HG03025 (cell line): ENCODE measurements at regions not wholly inside any gene's neighbourhood (a gene's known extent, or its start where the extent isn't known, plus 50 kb on each side); places are given as distances from the start of the nearest gene placed in this dataset.

Experiments used
- ATAC-seq: cut with Tn5 transposase; IDR thresholded peaks from one replicate; pipeline ENCODE4 v1.9.1; 2021; ENCODE audit warnings: mild to moderate bottlenecking, moderate library complexity; ENCODE audit not compliant: unreplicated experiment, low FRiP score

- ATAC-seq, result no peak
These were observed 201.4 kb upstream of the ID4 start for GRCh38 chr6:19635728-19636127.

GRCh38 chr6:19637010-19637409 lies 200.2 kb upstream of the ID4 start:
- ATAC-seq, result no peak

GRCh38 chr6:19638931-19639330 lies 198.2 kb upstream of the ID4 start:
- ATAC-seq, result no peak

- ATAC-seq, result no peak
These were observed 193.9 kb upstream of the ID4 start for GRCh38 chr6:19643287-19643686.

- no peak for ATAC-seq
These were observed 193.5 kb upstream of the ID4 start for GRCh38 chr6:19643713-19644112.

GRCh38 chr6:19655744-19656143 lies 181.4 kb upstream of the ID4 start:
- no peak for ATAC-seq

- no peak for ATAC-seq
These were observed 176.9 kb upstream of the ID4 start for GRCh38 chr6:19660123-19660910.

- no peak for ATAC-seq
These were observed 174.3 kb upstream of the ID4 start for GRCh38 chr6:19662911-19663310.

- ATAC-seq, result no peak
These were observed 173.7 kb upstream of the ID4 start for GRCh38 chr6:19663479-19663878.

- ATAC-seq, result no peak
These were observed 173.1 kb upstream of the ID4 start for GRCh38 chr6:19664050-19664449.

GRCh38 chr6:19664878-19665612 lies 172.1 kb upstream of the ID4 start:
- ATAC-seq, result no peak

- no peak for ATAC-seq
These were observed 171.6 kb upstream of the ID4 start for GRCh38 chr6:19665613-19665909.

- no peak for ATAC-seq
These were observed 168.5 kb upstream of the ID4 start for GRCh38 chr6:19668710-19669109.

GRCh38 chr6:19669206-19669605 lies 168.0 kb upstream of the ID4 start:
- ATAC-seq, result no peak

GRCh38 chr6:19682859-19683258 lies 154.3 kb upstream of the ID4 start:
- ATAC-seq, result no peak

- no peak for ATAC-seq
These were observed 146.7 kb upstream of the ID4 start for GRCh38 chr6:19690325-19691075.

- ATAC-seq, result no peak
These were observed 145.6 kb upstream of the ID4 start for GRCh38 chr6:19691465-19692167.

GRCh38 chr6:19692506-19693298 lies 144.5 kb upstream of the ID4 start:
- no peak for ATAC-seq

- no peak for ATAC-seq
These were observed 142.5 kb upstream of the ID4 start for GRCh38 chr6:19694697-19695096.

GRCh38 chr6:19697744-19698290 lies 139.4 kb upstream of the ID4 start:
- no peak for ATAC-seq
